GM12878 (cell line): ENCODE measurements at regions not wholly inside any gene's neighbourhood (a gene's known extent, or its start where the extent isn't known, plus 50 kb on each side); places are given as distances from the start of the nearest gene placed in this dataset.

ENCODE experiments used
- ATAC-seq: fragments of 200-7000 bp; cut with Tn5 transposase; 3 replicates; pipeline ENCODE4 v1.9.1; 2020; ENCODE audit warnings: mild to moderate bottlenecking, moderate library complexity
- BruUV-seq: library from RNA; stranded (reverse); fragments of 400-500 nt; replicated peaks from 2 replicates; lab custom pipeline; 2021; lab: Mats Ljungman, UMichigan
- CTCF ChIA-PET: fragments of 300-600 bp; sonication (Branson Sonifier 250); formaldehyde crosslinking; extraction: SDS; loops from one replicate; lab custom pipeline; 2021; ENCODE audit warnings: inconsistent platforms; lab: Yijun Ruan, JAX
- POLR2A ChIA-PET: fragments of 350-600 bp; formaldehyde crosslinking; extraction: SDS; loops from one replicate; lab custom pipeline; 2021; ENCODE audit warnings: inconsistent platforms; lab: Charles Lee
- RAD21 ChIA-PET: fragments of 300-600 bp; sonication (Branson Sonifier 250); formaldehyde crosslinking; loops from one replicate; lab custom pipeline; 2023; ENCODE audit warnings: antibody characterized with exemption; ENCODE audit not compliant: unreplicated experiment; lab: Charles Lee
- SMC1A ChIA-PET: fragments of 300-600 bp; sonication (Branson Sonifier 250); formaldehyde crosslinking; loops from one replicate; lab custom pipeline; 2023; ENCODE audit not compliant: unreplicated experiment, uncharacterized antibody; lab: Charles Lee
- DNase-seq: peaks from one replicate; pipeline ENCODE4 v3.0.0-alpha.2; 2011; ENCODE audit warnings: low read depth, low spot score
- FAIRE-seq: peaks from 3 replicates; lab custom pipeline; 2011; peaks lifted over from hg19 to GRCh38; lab: Jason Lieb, UNC
- H2AFZ ChIP-seq: 2 replicates; pipeline ENCODE4 v1.6.0; 2011; ENCODE audit warnings: low read depth, low read length, control low read depth; ENCODE audit not compliant: control insufficient read depth
- H3K27ac ChIP-seq: 2 replicates; pipeline ENCODE4 v1.5.1; 2011; ENCODE audit warnings: control low read depth; ENCODE audit not compliant: control insufficient read depth, insufficient read depth
- H3K27me3 ChIP-seq, 2 experiments: replicated peaks in 1 of 2; 2 replicates each; pipeline versions ENCODE4 v1.6.0 to v1.6.1; 2011; ENCODE audit warnings: low read length in 1 of 2; ENCODE audit not compliant: control insufficient read depth in 2 of 2, insufficient read depth in 2 of 2
- H3K36me3 ChIP-seq, 2 experiments: 2 replicates each; pipeline ENCODE4 v1.5.1; 2011; ENCODE audit warnings: low read length in 1 of 2; ENCODE audit not compliant: control insufficient read depth in 2 of 2, insufficient read depth in 2 of 2
- H3K4me1 ChIP-seq: 2 replicates; pipeline ENCODE4 v1.6.1; 2011; ENCODE audit warnings: mild to moderate bottlenecking, low read length, moderate library complexity, mixed read lengths; ENCODE audit not compliant: control insufficient read depth, insufficient read depth
- H3K4me2 ChIP-seq: 2 replicates; pipeline ENCODE4 v1.6.0; 2011; ENCODE audit warnings: control low read depth; ENCODE audit not compliant: control insufficient read depth, insufficient read depth
- H3K4me3 ChIP-seq: fragments of 200-600 bp; sonication (generic); 2 replicates; pipeline ENCODE4 v1.5.1; 2016
- H3K79me2 ChIP-seq: 2 replicates; pipeline ENCODE4 v1.6.0; 2011; ENCODE audit warnings: low read length; ENCODE audit not compliant: control insufficient read depth, insufficient read depth
- H3K9ac ChIP-seq: 2 replicates; pipeline ENCODE4 v1.8.0; 2011; ENCODE audit warnings: low read length, control low read depth, mixed read lengths; ENCODE audit not compliant: control insufficient read depth, insufficient read depth
- H3K9me3 ChIP-seq: replicated peaks from 3 replicates; pipeline ENCODE4 v1.5.1; 2011; ENCODE audit warnings: mild to moderate bottlenecking, low read length; ENCODE audit not compliant: control insufficient read depth, insufficient read depth
- H4K20me1 ChIP-seq: 2 replicates; pipeline ENCODE4 v1.6.0; 2011; ENCODE audit not compliant: control insufficient read depth, insufficient read depth
- CREB1 ChIP-seq: IDR thresholded peaks from 2 replicates; pipeline ENCODE4 v1.6.1; 2012; ENCODE audit warnings: low read depth, mild to moderate bottlenecking, inconsistent platforms
- EED ChIP-seq: sonication (generic); IDR thresholded peaks from 2 replicates; pipeline ENCODE4 v1.6.1; 2016; ENCODE audit warnings: antibody characterized with exemption, low read depth
- HCFC1 ChIP-seq: fragments of 150-350 bp; IDR thresholded peaks from 2 replicates; pipeline ENCODE4 v1.6.1; 2014; ENCODE audit warnings: low read length
- JUNB ChIP-seq: IDR thresholded peaks from 2 replicates; pipeline ENCODE4 v1.6.1; 2016; ENCODE audit warnings: antibody characterized with exemption, mild to moderate bottlenecking
- PAX5 ChIP-seq: IDR thresholded peaks from 2 replicates; pipeline ENCODE4 v1.6.1; 2011; ENCODE audit warnings: low read depth, low read length, borderline replicate concordance
- PAX8 ChIP-seq: fragments of 450-650 bp; IDR thresholded peaks from 2 replicates; pipeline ENCODE4 v1.6.1; 2017; ENCODE audit warnings: mild to moderate bottlenecking, moderate library complexity
- RBBP5 ChIP-seq: fragments of 200-600 bp; sonication (generic); conservative IDR thresholded peaks from 2 replicates; pipeline ENCODE4 v1.6.1; 2016
- RCOR1 ChIP-seq: conservative IDR thresholded peaks from 2 replicates; pipeline ENCODE4 v1.6.1; 2012; ENCODE audit warnings: low read depth, low read length, improper control_type of control experiment
- SMARCA5 ChIP-seq: fragments of 450-650 bp; IDR thresholded peaks from 2 replicates; pipeline ENCODE4 v1.6.1; 2017; ENCODE audit warnings: mild to moderate bottlenecking
- ZNF24 ChIP-seq: fragments of 450-650 bp; IDR thresholded peaks from 2 replicates; pipeline ENCODE4 v1.6.1; 2017; ENCODE audit warnings: antibody characterized with exemption, mild to moderate bottlenecking
- WGBS: methylation state at CpG from one replicate; pipeline ENCODE4 v1.1.6; 2016; ENCODE audit warnings: low lambda C conversion rate; ENCODE audit not compliant: insufficient replicate concordance, insufficient coverage; ENCODE audit errors: missing lambda C conversion rate; 5-methylcytosine and 5-hydroxymethylcytosine counted together
- in situ Hi-C: fragments of 300-500 bp; cut with MboI; formaldehyde crosslinking; loops from 9 replicates; pipeline ENCODE4 v1.14.3; 2018; ENCODE audit warnings: mixed read lengths
- intact Hi-C: fragments of 100-400 bp; cut with micrococcal nuclease; formaldehyde crosslinking; loops from one replicate; pipeline ENCODE4 v1.14.2; 2022; ENCODE audit not compliant: unreplicated experiment
- TF ChIP-seq, protein P1 (sequence below): IDR thresholded peaks from 2 replicates; pipeline ENCODE4 v1.6.1; 2011; ENCODE audit warnings: borderline replicate concordance, low read depth, mild to moderate bottlenecking, moderate library complexity, mixed read lengths, low read length; ENCODE audit not compliant: insufficient read depth; ENCODE audit errors: extremely low read length
- TF ChIP-seq, protein P2 (sequence below): fragments of 450-650 bp; IDR thresholded peaks from 2 replicates; pipeline ENCODE4 v1.6.1; 2017; ENCODE audit warnings: low read depth, mild to moderate bottlenecking, moderate library complexity
- TF ChIP-seq, protein P3 (sequence below): fragments of 450-650 bp; IDR thresholded peaks from 2 replicates; pipeline ENCODE4 v1.6.1; 2016; ENCODE audit warnings: mild to moderate bottlenecking
- TF ChIP-seq, protein P4 (sequence below), 3 experiments: IDR thresholded peaks in 2 of 3; conservative IDR thresholded peaks in 1 of 3; 2 replicates each; pipeline ENCODE4 v1.5.1; 2011; ENCODE audit warnings: low read depth in 3 of 3, low read length in 3 of 3, mild to moderate bottlenecking in 3 of 3, control low read depth in 2 of 3, moderate library complexity in 2 of 3, inconsistent platforms in 1 of 3, mixed read lengths in 1 of 3; ENCODE audit not compliant: control insufficient read depth in 2 of 3, insufficient read depth in 1 of 3; ENCODE audit errors: extremely low read depth in 1 of 3
- TF ChIP-seq, protein P5 (sequence below): fragments of 450-650 bp; formaldehyde crosslinking; IDR thresholded peaks from 2 replicates; pipeline ENCODE4 v1.4.0; 2022; ENCODE audit warnings: mild to moderate bottlenecking, moderate library complexity

DNA sequence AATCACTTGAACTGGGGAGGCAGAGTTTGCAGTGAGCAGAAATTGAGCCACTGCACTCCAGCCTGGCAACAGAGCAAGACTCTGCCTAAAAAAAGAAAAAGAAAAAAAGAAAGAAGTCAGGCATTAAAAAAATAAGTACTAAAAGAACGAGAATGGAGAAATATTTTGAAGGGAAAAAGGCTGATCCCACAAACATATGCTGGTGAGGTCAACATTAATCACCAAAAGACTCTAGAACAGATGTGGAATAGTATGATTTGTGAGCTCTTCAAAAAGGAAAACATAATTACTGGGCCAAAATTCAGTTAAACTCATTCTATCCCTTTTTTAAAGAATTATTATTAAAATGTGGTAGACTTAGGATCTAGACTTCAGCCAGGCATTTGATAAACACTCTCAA lies 61.2 kb upstream of the NRSN1 start:
- Histone ChIP-seq H3K27me3 (no peaks in the 10 kb centered on the region), H3K4me1 (peaks cover 2% of the 10 kb centered on the region; the same call in 1 of the 2 replicates), H3K9me3 (peaks cover 2% of the 10 kb centered on the region; the same call in 2 of the 3 replicates), H4K20me1 (no peaks in the 10 kb centered on the region), H3K4me2 (no peak overlapping the region), H3K36me3 (no peaks in the 10 kb centered on the region), H3K9ac (no peak overlapping the region), H2AFZ (no peak overlapping the region), H3K27ac (no peak overlapping the region), H3K4me3 (no peak overlapping the region), H3K79me2 (no peaks in the 10 kb centered on the region)
- intact Hi-C loops (loop anchor here (1.0 to 5.0 kb wide), 4 partner anchors 140 to 457 kb away; partner anchors contain the start of gene DCDC2), in situ Hi-C loops (loop anchor here (5.0 to 25.0 kb wide), 3 partner anchors 142 to 647 kb away; partner anchors contain the start of gene C6orf62)
- ChIA-PET RAD21 (interaction anchor here (1.1 to 1.9 kb wide), 2 partner anchors 141 to 210 kb away, joined by 4 to 5 read pairs; no protein-coding TSS in a partner anchor), CTCF (interaction anchor here (0.6 to 2.7 kb wide), 6 partner anchors 9 to 459 kb away, joined by 3 to 17 read pairs (median 5); no protein-coding TSS in a partner anchor), SMC1A (interaction anchor here (1.1 to 1.9 kb wide), 4 partner anchors 138 to 508 kb away, joined by 3 to 6 read pairs (median 4); no protein-coding TSS in a partner anchor), POLR2A (no interaction called here)
- 0% methylated on average over 1 of the region's 1 CpG for WGBS
- FAIRE-seq (no peak), ATAC-seq (no peak), DNase-seq (no peak)
- BruUV-seq = no TSS peak
- TF ChIP-seq HCFC1 (no peak), CREB1 (no peak), RBBP5 (no peak), JUNB (no peak), SMARCA5 (no peak), EED (no peak), RCOR1 (no peak), PAX5 (no peak), PAX8 (no peak), ZNF24 (no peak)
- TF ChIP-seq, protein P1, sequence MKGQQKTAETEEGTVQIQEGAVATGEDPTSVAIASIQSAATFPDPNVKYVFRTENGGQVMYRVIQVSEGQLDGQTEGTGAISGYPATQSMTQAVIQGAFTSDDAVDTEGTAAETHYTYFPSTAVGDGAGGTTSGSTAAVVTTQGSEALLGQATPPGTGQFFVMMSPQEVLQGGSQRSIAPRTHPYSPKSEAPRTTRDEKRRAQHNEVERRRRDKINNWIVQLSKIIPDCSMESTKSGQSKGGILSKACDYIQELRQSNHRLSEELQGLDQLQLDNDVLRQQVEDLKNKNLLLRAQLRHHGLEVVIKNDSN = no peak
- TF ChIP-seq, protein P2, sequence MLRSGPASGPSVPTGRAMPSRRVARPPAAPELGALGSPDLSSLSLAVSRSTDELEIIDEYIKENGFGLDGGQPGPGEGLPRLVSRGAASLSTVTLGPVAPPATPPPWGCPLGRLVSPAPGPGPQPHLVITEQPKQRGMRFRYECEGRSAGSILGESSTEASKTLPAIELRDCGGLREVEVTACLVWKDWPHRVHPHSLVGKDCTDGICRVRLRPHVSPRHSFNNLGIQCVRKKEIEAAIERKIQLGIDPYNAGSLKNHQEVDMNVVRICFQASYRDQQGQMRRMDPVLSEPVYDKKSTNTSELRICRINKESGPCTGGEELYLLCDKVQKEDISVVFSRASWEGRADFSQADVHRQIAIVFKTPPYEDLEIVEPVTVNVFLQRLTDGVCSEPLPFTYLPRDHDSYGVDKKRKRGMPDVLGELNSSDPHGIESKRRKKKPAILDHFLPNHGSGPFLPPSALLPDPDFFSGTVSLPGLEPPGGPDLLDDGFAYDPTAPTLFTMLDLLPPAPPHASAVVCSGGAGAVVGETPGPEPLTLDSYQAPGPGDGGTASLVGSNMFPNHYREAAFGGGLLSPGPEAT = no peak
- TF ChIP-seq, protein P3, sequence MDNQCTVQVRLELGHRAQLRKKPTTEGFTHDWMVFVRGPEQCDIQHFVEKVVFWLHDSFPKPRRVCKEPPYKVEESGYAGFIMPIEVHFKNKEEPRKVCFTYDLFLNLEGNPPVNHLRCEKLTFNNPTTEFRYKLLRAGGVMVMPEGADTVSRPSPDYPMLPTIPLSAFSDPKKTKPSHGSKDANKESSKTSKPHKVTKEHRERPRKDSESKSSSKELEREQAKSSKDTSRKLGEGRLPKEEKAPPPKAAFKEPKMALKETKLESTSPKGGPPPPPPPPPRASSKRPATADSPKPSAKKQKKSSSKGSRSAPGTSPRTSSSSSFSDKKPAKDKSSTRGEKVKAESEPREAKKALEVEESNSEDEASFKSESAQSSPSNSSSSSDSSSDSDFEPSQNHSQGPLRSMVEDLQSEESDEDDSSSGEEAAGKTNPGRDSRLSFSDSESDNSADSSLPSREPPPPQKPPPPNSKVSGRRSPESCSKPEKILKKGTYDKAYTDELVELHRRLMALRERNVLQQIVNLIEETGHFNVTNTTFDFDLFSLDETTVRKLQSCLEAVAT = no peak
- TF ChIP-seq, protein P4, sequence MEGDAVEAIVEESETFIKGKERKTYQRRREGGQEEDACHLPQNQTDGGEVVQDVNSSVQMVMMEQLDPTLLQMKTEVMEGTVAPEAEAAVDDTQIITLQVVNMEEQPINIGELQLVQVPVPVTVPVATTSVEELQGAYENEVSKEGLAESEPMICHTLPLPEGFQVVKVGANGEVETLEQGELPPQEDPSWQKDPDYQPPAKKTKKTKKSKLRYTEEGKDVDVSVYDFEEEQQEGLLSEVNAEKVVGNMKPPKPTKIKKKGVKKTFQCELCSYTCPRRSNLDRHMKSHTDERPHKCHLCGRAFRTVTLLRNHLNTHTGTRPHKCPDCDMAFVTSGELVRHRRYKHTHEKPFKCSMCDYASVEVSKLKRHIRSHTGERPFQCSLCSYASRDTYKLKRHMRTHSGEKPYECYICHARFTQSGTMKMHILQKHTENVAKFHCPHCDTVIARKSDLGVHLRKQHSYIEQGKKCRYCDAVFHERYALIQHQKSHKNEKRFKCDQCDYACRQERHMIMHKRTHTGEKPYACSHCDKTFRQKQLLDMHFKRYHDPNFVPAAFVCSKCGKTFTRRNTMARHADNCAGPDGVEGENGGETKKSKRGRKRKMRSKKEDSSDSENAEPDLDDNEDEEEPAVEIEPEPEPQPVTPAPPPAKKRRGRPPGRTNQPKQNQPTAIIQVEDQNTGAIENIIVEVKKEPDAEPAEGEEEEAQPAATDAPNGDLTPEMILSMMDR (IDR thresholded peaks at IDR 0.05 in 2 of 3, conservative IDR thresholded peaks at IDR 0.05 in 1 of 3; ENCODE audit: control insufficient read depth in 2 of 3, extremely low read depth in 1 of 3, insufficient read depth in 1 of 3, low read depth in 3 of 3, low read length in 3 of 3) = no peak
- TF ChIP-seq, protein P5, sequence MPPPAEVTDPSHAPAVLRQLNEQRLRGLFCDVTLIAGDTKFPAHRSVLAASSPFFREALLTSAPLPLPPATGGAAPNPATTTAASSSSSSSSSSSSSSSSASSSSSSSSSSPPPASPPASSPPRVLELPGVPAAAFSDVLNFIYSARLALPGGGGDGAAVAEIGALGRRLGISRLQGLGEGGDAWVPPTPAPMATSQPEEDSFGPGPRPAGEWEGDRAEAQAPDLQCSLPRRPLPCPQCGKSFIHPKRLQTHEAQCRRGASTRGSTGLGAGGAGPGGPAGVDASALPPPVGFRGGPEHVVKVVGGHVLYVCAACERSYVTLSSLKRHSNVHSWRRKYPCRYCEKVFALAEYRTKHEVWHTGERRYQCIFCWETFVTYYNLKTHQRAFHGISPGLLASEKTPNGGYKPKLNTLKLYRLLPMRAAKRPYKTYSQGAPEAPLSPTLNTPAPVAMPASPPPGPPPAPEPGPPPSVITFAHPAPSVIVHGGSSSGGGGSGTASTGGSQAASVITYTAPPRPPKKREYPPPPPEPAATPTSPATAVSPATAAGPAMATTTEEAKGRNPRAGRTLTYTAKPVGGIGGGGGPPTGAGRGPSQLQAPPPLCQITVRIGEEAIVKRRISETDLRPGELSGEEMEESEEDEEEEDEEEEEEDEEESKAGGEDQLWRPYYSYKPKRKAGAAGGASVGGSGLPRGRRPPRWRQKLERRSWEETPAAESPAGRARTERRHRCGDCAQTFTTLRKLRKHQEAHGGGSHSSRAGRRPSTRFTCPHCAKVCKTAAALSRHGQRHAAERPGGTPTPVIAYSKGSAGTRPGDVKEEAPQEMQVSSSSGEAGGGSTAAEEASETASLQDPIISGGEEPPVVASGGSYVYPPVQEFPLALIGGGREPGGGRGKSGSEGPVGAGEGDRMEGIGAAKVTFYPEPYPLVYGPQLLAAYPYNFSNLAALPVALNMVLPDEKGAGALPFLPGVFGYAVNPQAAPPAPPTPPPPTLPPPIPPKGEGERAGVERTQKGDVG (CRISPR knock-in tag) = no peak
